Renal cortex interstitium (tissue), 11 donors: ENCODE measurements at regions not wholly inside any gene's neighbourhood (a gene's known extent, or its start where the extent isn't known, plus 50 kb on each side); places are given as distances from the start of the nearest gene placed in this dataset.

Source experiments
- DNase-seq, 11 donors: peaks; one replicate each; pipeline ENCODE4 v3.0.0-alpha.2; 2013; ENCODE audit warnings: low read depth in 9 of 11, low spot score in 4 of 11; ENCODE audit errors: extremely low read depth in 1 of 11

DNA sequence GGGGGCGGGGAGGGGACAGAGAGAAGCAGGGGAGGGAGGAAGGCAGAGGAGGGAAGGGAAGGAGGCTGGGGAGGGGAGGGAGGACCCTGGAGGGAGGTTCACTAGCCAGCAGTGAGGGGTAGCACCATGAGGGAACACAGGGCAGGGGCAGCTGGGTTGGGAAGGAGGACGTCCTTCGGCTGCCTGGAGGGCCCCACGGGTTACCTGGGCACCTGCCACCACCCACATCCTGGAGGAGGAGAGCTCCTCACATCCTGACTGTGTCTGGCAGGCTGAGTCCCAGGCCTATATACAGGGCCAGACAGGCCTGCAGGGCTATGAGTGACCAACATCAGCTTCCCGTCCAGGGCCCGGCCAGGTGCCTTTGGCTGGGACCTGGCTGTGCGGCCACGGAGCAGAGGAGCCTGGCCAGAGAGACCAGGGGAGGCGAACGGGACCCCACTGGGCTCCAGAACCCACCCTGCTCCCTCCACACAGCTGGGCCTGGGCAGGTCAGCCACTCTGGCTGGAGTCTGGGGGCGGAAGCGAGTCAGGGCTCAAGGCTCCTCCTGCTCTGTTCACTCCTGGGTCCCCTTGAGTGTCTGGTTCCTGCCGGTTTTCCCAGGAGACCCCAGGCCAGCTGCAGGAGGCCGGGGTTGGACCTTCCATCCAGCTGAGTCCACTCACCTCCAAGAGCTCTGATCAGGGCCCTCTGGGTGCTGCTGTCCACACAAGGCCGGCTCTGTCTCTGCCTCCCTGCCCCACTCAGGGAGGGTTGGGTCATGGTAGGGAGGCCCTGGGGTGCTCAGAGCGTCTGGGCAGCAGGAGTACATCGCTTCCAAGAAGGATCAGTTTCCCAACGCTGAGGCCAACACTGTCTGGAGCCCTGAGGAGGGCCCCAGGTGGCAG is 677.7 kb downstream of the BRD1 start:
- no peak for DNase-seq

DNA sequence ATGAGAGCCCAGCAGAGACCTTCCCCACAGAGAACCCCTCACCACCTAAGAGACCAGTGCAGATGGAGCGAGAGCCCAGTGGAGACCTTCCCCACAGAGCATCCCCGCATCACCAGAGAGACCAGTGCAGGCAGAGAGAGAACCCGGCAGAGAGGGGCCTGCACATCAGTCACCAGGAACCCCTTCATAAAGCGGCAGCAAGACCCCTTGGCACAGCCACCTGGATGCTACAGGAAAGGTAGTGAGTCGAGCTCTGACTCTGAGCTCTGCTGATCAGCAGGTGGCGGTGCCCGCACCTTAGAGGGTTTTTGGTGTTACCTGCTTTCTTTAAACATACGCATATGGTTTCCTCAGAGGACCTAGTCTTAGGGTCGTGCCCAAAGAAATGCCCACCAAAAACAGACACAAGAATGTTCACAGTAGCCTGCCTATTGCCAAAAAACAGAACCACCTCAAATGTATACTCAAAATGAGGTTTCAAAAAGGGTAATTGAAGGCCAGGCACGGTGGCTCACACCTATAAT is 678.7 kb downstream of the BRD1 start:
- no peak for DNase-seq

DNA sequence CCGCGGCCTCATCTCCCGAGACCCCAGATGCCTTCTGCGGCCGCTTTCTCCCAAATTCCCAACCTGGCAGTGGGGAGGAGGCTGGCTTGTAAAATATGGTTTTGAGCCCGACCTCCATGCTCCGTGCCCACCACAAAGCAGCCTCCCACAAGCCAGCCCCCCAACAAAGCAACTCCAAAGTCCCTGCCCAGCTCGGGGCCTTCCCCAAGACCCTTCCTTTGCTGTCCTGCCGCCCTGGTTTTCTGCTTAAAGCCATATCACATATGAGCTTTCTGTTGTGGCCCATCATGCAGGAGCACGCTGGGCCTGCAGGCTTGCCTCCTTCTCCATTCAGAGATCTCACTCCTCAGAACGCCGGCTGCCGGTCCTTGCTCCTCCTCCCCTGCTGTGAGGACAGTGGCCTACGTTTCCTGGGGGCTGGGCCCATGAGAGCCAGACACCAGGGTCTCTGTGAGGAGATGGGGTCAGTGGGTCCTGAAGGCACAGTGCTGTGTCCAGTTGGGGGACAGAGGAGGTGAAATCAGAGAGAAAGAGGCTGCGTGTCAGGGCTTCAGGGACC is 680.0 kb downstream of the BRD1 start:
- no peak for DNase-seq

DNA sequence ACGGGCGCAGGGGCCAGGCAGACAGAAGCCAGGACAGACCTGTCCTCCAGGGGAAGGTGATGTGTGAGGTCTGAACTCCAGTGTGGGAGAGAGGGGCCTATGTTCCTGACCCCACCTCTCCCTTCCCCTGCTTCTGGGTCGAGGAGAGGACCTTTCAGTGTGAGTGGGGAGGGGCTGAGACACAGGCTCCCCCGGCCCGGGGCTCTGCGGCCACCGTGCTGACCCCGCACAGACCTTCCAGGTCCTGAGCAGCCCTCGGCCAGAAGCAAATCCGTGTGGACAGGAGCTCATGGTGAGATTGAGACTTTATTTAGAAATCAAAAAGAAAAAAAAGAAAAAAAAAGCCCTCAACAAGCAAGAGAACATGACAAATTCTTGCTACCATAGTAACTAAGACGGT is 680.5 kb downstream of the BRD1 start:
- no peak for DNase-seq

DNA sequence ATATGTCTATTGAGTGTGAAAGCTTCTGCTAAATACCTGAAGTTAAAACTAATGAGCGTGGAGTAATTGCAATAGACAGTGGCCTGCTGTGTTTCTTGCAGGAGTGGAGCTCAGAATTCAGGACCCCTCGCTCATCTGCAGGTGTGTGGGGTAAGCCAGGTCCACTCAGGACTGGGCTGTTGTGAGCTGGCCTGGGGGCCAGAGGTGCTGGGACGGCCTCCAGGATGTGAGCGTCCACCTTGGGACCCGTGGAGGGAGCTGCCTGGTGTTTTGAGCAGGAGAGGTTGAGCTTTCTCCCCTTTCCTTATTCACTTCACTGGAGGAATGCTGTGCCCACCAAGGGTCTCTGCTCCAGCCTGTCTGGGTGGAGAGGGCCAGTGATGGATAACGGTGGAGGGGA is 681.2 kb downstream of the BRD1 start:
- DNase-seq = no peak

DNA sequence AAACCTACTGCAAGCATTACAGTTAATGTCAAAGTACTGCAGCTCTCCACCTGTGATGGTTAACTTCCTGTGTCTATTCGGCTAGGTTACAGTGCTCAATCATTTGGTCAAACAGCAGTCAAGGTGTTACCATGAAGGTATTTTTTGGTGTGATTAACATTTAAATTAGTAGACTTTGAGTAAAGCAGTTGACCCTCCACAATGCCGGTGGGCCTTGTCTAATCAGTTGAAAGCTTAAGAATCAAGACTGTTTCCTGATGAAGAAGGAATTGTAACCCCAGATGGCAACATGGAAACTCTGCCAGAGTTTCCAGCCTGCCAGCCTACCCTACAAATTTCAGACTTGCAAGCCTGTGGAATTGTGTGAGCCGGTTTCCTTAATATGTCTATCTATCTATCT is 683.9 kb downstream of the BRD1 start:
- DNase-seq = no peak

DNA sequence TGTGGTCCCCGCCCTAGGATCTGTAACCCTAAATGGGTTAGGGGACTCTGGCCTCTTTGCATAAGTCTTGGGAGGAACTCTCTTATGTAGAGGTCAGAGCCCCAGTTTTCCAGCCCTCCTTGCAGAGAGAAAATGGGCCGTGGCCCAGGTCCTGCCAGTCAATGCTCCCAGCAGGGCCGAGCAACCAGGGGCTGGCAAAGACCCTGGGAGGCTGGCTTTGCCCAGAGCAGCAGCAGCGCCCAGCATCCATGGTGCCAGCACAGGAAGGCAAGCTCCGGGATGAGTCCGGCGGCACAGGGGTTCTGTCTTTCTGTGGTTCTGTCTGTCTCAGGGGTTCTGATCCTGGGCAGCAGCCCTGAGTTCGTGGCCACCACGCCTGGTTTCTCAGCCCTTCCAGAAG is 684.8 kb downstream of the BRD1 start:
- no peak for DNase-seq

DNA sequence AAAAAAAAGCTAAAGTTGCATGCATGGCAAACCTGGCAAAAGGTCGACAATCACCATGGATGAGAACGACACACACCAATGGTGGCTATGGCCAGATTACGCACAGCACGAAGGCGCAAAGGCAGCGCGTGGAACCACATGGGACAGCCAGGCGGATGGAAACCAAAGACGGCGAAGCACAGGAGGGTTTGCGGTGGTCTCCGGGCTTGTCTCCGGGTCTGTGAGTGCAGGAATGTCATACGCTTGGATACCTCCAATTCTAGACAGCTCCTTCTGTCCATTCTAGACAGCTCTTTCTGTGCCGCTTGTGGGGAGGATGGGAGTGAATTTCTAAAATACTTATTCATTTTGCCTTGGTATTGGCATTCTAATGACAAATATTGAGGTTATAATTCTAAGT is 685.4 kb downstream of the BRD1 start:
- no peak for DNase-seq

DNA sequence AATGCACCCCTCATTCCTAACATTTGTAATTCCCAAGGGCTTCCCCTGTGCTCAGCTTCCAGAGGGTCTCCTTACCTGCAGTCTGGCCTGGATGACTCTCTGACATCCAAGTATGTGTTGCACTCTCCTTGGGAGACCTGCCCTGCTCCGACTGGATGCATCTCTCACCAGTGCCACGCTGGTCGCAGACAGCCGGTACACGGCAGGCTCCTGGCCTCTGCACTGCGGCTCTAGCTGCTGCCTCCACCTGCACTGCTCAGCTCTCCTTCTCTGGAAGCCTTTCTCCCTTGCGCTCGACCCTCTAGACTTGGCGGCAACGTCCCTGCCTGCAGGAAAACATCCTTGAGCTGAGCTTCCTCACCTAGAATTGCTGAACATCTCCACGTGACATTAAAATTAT is 685.9 kb downstream of the BRD1 start:
- no peak for DNase-seq

DNA sequence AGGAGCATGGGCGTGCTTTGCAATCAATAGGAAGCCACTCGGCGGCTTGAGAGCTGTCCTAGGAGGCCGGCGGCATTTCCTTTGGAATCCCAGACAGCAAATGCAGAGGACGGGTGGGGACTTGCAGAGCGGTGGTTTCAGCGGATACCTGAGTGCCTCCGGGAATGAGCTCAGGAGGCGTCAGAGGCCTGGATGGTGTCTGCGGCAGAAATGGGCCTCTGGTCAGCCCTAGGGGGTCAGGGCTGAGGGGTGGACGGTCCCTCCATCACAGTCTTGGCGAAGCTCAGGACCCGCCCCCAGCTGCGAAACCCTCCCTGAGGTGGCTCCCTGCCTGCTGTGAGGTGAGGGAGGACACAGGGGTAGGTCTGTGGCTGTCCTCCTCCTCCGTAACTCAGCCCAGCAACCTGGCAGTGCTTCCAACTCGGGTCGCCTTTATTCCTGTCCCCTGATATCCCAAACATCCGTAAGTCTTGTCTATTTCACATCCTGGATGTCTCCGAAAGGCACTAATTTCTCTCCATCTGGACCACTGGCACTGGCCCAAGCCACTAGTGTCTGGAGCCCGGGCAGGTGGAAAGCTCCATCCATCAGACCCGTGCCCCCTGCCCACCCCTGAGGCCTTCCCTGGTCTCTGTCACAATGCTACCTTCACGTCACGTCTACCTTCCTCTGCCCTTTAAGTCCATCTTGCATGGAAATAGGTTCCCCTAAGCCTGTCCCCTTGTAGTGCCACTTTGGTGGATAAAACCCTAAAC is 686.6 kb downstream of the BRD1 start:
- no peak for DNase-seq

DNA sequence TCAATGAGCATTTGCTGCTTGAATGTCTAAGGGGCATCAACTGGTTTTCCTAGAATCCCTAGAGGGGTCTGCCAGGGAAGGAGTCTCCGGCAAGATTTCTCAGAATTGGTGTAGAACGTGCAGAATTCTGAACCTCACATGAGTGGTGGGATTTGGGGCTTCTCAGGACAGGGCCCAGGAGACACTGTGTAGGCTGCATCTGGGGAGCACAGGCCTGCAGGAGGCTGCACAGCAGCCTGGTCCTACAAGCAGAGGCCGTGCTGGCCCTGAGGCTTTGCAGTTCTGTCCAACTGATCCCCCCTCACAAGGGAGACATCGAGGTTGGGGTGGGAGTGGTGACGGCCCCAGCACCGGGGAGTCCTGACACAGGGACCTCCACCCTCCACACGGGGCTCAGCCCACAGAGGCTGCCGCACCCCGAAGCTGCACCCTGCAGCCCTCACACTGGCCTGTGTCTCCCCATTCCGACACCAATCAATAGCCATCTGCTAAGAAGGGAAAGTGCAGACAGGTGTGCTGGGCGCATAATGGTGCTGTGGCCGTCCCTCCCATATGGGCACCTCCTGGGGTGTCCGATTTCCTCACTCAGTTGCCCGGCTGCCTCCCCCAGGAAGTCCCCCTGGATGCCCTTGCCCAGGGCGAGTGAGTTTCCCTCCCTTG is 688.1 kb downstream of the BRD1 start:
- no peak for DNase-seq

DNA sequence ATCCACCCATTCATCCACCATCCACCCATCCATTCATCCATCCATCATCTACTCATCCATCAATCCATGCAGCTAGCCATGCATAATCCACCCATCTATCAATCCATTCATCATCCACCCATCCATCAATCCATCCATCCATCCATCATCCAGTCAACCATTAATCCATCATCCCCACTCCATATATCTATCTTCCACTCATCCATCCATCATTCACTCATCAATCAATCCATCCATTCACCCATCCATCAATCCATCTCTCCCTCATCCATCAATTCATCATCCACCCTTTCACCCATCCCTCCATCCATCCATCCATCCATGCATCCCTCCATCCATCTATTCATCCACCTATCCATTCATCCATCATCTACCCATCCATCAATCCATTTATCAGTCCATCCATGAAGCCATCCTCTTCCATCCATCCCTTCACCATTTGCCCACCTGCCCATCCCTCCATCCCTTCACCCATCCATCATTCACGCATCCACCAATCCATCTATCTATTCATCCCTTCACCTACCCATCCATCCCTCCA is 689.4 kb downstream of the BRD1 start:
- DNase-seq = no peak

DNA sequence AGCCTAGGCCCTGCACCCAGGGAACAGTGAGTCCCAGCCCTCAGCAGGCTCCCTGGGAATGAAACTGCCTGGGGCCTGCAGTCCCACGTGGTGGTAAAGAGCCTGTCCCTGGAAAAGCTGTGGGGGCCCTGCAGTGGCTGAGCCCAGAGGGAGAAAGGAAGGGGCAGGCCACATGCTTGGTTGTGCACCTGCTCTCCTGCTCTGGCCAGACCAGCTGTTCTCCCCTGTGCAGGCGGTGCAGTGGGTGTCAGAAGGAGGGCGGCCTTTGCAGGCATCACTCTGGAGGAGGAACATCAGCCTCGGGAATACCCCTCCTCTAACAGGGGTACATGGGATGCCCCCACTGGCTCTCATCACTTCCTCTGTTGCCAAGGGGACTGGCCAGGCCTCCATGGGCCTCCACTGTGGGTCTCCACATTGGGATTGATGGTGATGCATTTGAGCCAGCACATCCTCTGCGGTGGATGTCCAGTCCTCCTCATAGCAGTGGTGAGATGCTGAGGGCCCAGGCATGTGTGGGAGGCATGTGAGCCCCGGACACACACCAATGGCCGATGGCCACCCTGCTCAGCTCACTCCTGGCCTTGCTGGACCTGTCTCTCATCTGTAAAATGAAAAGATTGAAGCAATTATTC is 690.4 kb downstream of the BRD1 start:
- no peak for DNase-seq

DNA sequence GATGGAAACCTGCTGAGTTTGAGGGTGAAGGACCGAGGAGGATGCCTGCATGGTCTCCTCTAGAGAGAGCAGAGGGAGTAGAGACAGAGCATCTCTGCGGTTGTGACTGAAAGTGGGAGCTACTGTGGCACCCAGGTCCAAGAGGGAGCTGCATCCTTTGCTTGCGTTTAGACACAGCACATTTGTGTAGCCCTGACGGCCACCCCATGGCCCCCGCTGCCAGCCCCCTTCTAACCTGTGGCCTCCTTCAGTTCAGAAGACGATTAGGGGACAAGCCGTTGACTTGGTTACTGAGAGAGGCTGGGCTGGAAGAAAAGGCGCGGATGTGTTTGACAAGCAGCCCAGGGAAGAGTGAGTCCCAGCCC is 690.9 kb downstream of the BRD1 start:
- DNase-seq = no peak

DNA sequence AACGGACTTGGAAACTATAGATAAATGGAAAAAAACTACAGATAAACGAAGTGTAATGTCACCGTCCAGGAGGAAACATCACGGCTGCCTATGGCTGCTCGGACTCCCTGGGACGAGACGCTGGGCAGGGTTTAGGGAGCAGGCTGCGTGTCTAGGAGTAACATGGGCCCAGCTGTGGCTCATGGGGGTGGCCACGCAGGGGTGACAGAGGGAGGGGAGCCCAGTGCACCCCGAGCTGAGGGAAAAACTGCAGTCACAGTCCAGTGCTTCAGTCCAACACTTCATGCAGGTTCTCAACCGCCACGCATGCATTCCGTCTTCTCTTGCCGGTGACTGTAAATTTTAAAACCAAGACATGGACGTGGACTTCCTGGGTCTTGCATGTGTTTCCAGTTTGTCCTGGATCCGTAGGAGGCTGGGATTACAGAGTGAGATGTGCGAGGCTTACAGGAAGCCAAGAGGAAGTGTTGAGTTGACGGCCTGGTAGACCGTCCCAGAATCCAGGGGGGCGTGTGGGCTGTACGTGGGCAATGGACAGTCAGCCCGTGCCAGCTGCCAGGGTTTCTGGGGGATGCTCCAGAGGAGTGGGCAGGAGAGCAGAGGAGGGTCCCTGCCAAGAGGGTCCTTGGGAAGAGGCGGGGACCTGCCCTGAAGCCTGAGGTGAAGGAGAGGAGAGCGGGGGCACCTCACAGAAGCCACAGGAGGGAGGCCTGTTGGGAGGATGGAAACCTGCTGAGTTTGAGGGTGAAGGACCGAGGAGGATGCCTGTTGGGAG is 691.4 kb downstream of the BRD1 start:
- no peak for DNase-seq

DNA sequence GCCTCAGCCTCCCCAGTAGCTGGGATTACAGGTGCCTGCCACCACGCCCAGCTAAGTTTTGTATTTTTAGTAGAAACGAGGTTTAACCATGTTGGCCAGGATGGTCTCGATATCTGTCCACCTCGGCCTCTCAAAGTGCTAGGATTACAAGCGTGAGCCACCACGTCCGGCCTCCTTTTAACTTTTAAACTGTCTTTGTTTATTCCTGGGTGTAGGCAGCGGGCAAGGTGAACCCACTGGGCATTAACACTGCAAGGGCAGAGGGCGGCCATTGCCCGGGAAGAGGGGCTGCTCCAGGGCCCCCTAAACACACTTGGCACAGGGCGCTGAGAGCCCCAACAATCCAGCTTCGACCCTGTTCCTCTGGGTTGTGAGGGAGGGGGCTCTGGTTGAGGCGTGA is 693.6 kb downstream of the BRD1 start:
- no peak for DNase-seq

DNA sequence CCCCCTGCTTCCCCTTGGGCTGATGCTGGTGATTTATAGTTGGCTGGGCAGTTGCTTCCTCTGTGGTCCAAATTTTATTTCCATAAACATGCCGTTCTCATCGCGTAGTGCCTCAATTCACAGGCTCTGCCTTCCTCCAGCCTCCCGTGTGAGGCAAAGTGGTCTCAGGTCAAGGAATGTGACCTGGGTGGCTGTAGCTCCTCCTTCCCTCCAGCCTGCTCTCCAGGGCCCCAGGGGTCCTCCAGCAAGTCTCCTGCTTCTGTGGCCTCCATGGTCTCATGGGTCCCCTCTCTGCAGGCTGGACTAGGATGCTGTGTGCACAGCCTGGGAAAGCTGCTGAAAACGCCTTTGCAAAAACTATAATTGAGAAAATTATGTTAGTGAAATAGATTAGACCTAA is 694.1 kb downstream of the BRD1 start:
- DNase-seq = no peak

DNA sequence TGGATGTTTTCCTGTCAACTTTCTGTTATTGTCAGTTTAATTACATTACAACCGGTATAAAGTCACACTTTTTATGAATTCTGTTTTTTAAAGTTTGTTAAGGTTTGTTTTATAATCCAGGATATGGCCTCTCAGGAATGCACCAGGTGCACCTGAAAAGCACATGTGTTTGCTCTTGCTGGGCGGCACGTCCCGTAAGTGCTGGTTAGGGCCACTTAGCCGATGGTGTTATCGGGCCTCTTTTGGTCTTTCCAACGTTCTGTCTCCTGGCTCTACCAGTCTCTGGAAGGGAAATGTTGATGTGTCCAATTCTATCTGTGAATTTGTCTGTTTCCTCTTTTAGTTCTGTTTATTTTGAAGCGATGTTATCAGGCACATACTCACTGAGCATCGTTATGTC is 695.7 kb downstream of the BRD1 start:
- DNase-seq = no peak
